GM18870 (cell line): ENCODE measurements at regions not wholly inside any gene's neighbourhood (a gene's known extent, or its start where the extent isn't known, plus 50 kb on each side); places are given as distances from the start of the nearest gene placed in this dataset.
"Not testable (repeated sequence)": the region's sequence is repeated elsewhere in the genome, so short reads cannot be mapped to it uniquely, and the experiment has no call there.

Experiments
- ATAC-seq: cut with Tn5 transposase; IDR thresholded peaks from one replicate; pipeline ENCODE4 v1.9.1; 2021; ENCODE audit warnings: moderate library complexity; ENCODE audit not compliant: unreplicated experiment

GRCh38 chr4:38411981-38412536, 251.9 kb upstream of the KLF3 start:
- ATAC-seq: no peak

- ATAC-seq: no peak
Measured at GRCh38 chr4:38413524-38414341, 250.3 kb upstream of the KLF3 start.

GRCh38 chr4:38414410-38414809, 249.6 kb upstream of the KLF3 start:
- no peak for ATAC-seq

GRCh38 chr4:38415682-38416081, 248.3 kb upstream of the KLF3 start:
- ATAC-seq: no peak

- ATAC-seq: no peak
Measured at GRCh38 chr4:38416450-38417014, 247.5 kb upstream of the KLF3 start.

GRCh38 chr4:38420254-38420653, 243.7 kb upstream of the KLF3 start:
- not testable (repeated sequence) for ATAC-seq

- no peak for ATAC-seq
Measured at GRCh38 chr4:38422850-38423249, 241.1 kb upstream of the KLF3 start.

- no peak for ATAC-seq
Measured at GRCh38 chr4:38424151-38424871, 239.7 kb upstream of the KLF3 start.

- ATAC-seq: no peak
Measured at GRCh38 chr4:38426532-38426931, 237.5 kb upstream of the KLF3 start.

GRCh38 chr4:38430841-38431240, 233.2 kb upstream of the KLF3 start:
- ATAC-seq: no peak

GRCh38 chr4:38442073-38442788, 221.8 kb upstream of the KLF3 start:
- ATAC-seq: no peak

- ATAC-seq: no peak
Measured at GRCh38 chr4:38449506-38450174, 214.4 kb upstream of the KLF3 start.

- no peak for ATAC-seq
Measured at GRCh38 chr4:38452009-38452408, 212.0 kb upstream of the KLF3 start.

- ATAC-seq: no peak
Measured at GRCh38 chr4:38452542-38452941, 211.5 kb upstream of the KLF3 start.

GRCh38 chr4:38453253-38453881, 210.6 kb upstream of the KLF3 start:
- ATAC-seq: no peak

GRCh38 chr4:38454284-38454683, 209.7 kb upstream of the KLF3 start:
- no peak for ATAC-seq

GRCh38 chr4:38455092-38455862, 208.7 kb upstream of the KLF3 start:
- ATAC-seq: peak; percentile 71

GRCh38 chr4:38456096-38456495, 207.9 kb upstream of the KLF3 start:
- ATAC-seq: no peak

GRCh38 chr4:38461342-38461741, 202.7 kb upstream of the KLF3 start:
- no peak for ATAC-seq
